Spleen (tissue), 7 donors: ENCODE measurements at regions not wholly inside any gene's neighbourhood (a gene's known extent, or its start where the extent isn't known, plus 50 kb on each side); places are given as distances from the start of the nearest gene placed in this dataset.

Experiments used
- CTCF ChIP-seq, 11 experiments: fragments of 200-600 bp in 7 of 11; fragments of 450-650 bp in 4 of 11; sonication (generic) in 4 of 11; IDR thresholded peaks in 8 of 11; conservative IDR thresholded peaks in 3 of 11; 1 replicate in 7 of 11; 2 replicates in 4 of 11; pipeline versions ENCODE4 v1.4.0 to v1.8.0; 2016 to 2021; ENCODE audit warnings: antibody characterized with exemption in 11 of 11, inconsistent platforms in 4 of 11, mild to moderate bottlenecking in 1 of 11
- POLR2A ChIP-seq, 3 donors: fragments of 450-650 bp; IDR thresholded peaks; one replicate each; pipeline ENCODE4 v1.5.1; 2017; ENCODE audit warnings: antibody characterized with exemption in 3 of 3, mild to moderate bottlenecking in 1 of 3
- POLR2AphosphoS5 ChIP-seq, 3 donors: sonication (generic); formaldehyde crosslinking; IDR thresholded peaks; one replicate each; pipeline ENCODE4 v1.5.1; 2017; ENCODE audit warnings: antibody characterized with exemption in 3 of 3
- donor health status: DM: no; HTN: no; CAD: no; lungs with moderate emphysema.
- donor health status: DM: no; HTN: no; CAD: no.
- donor health status: DM: no; HTN: no; CAD: no.

GRCh38 chr5:110335361-110336066, 391.0 kb downstream of the TMEM232 start:
- TF ChIP-seq POLR2A (IDR thresholded peaks at IDR 0.05) (no peak), CTCF (IDR thresholded peaks at IDR 0.05 in 8 of 11, conservative IDR thresholded peaks at IDR 0.05 in 3 of 11) (no peak), POLR2AphosphoS5 (IDR thresholded peaks at IDR 0.05) (no peak)
